ENCODE measurements at regions not wholly inside any gene's neighbourhood (a gene's known extent, or its start where the extent isn't known, plus 50 kb on each side); places are given as distances from the start of the nearest gene placed in this dataset.

DNA sequence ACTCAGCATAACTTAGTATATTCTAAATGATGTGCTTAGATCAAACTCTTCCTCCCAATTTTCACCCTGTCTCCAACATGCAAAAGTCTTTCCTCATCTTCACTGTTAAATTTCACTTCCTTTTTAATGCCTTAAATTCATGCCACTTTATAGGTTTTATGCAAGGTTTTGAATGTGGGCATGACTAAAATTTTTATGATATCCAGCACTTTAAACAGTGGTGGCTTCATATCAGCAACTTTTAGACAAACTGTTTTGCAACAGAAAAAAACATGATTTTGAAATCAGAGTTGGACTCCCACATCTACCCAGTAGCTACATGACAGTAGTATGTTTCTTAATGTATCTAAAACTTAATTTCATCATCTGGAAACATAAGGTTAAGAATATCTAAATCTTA is 84.7 kb upstream of the ZP4 start:
- no peaks in the 10 kb centered on the region for H3K9me3 Mint-ChIP-seq (ENCODE audit: insufficient read depth)
- TF ChIP-seq CTCF (IDR thresholded peaks at IDR 0.05), result no peak
- no peak for TF ChIP-seq EZH2 (IDR thresholded peaks at IDR 0.05; ENCODE audit: borderline replicate concordance, insufficient read depth, low read depth, low read length, poor library complexity, severe bottlenecking)
- H4K20me1 ChIP-seq (ENCODE audit: control insufficient read depth, insufficient read depth, low read length, poor library complexity, severe bottlenecking), result no peaks in the 10 kb centered on the region
- no peaks in the 10 kb centered on the region for H3K4me1 Mint-ChIP-seq
- no peaks in the 10 kb centered on the region for H3K27me3 Mint-ChIP-seq
- H3K4me3 Mint-ChIP-seq, result no peak overlapping the region
- DNase-seq (no peak), ATAC-seq (ENCODE audit: low read depth) (no peak)
- H2AFZ ChIP-seq (ENCODE audit: insufficient read depth, low read depth, low read length, poor library complexity, severe bottlenecking), result no peak overlapping the region
- ChIA-PET POLR2A (no interaction called here), CTCF (no interaction called here)
- no peaks in the 10 kb centered on the region for H3K79me2 ChIP-seq (ENCODE audit: control insufficient read depth, insufficient read depth, low read length)
- no peak overlapping the region for H3K27ac Mint-ChIP-seq
- H3K4me3 ChIP-seq (ENCODE audit: control extremely low read depth in 1 of 5, extremely low read depth in 1 of 5, insufficient read depth in 1 of 5, low read depth in 2 of 5, low read length in 4 of 5), result no peak overlapping the region
- no peak overlapping the region for H3K9ac ChIP-seq (ENCODE audit: low read length)
- no peak overlapping the region for H3K27ac ChIP-seq (ENCODE audit: low read length in 2 of 2)
- intact Hi-C loops (cut with micrococcal nuclease), result no loop called here
- H3K4me2 ChIP-seq (replicated peaks; ENCODE audit: low read depth, low read length, poor library complexity, severe bottlenecking), result no peak overlapping the region
- H3K36me3 ChIP-seq (replicated peaks in 1 of 2; ENCODE audit: control extremely low read depth in 1 of 2, control insufficient read depth in 1 of 2, extremely low read depth in 1 of 2, insufficient read depth in 2 of 2, low read length in 1 of 2), result no peaks in the 10 kb centered on the region
- no peaks in the 10 kb centered on the region for H3K4me1 ChIP-seq (ENCODE audit: control insufficient read depth in 2 of 2, insufficient read depth in 2 of 2, low read length in 2 of 2)
- no peaks in the 10 kb centered on the region for H3K9me3 ChIP-seq (ENCODE audit: control extremely low read depth in 1 of 3, control insufficient read depth in 2 of 3, insufficient read depth in 1 of 3, low read length in 2 of 3)
- H3K27me3 ChIP-seq (replicated peaks in 1 of 4; ENCODE audit: control extremely low read depth in 1 of 4, control insufficient read depth in 3 of 4, insufficient read depth in 4 of 4, low read length in 3 of 4), result no peaks in the 10 kb centered on the region

DNA sequence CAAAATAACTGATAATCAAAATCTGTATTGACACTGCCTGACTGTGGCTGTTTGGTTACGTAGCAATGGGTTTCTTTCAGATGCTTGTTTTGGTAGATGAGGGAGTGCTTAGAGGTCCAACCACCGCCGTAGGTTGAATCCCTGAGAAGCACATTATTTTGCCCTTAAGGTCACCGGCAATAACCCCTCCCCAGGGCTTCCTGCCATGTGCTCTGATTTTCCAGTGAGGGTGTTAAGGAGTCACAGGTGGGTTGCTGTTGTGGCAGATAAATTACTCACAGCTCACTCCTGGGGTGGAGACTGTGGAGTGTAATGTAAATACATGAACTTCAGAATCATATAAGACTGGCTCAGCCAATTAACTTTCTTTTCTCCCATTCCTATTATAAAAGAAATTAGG is 81.5 kb upstream of the ZP4 start:
- CTCF ChIA-PET, result no interaction called here
- H3K27me3 Mint-ChIP-seq, result no peaks in the 10 kb centered on the region
- Histone ChIP-seq H3K27me3 (replicated peaks in 1 of 4; ENCODE audit: control extremely low read depth in 1 of 4, control insufficient read depth in 3 of 4, insufficient read depth in 4 of 4, low read length in 3 of 4) (no peaks in the 10 kb centered on the region), H3K4me2 (replicated peaks; ENCODE audit: low read depth, low read length, poor library complexity, severe bottlenecking) (no peak overlapping the region), H3K4me1 (ENCODE audit: control insufficient read depth in 2 of 2, insufficient read depth in 2 of 2, low read length in 2 of 2) (no peaks in the 10 kb centered on the region), H2AFZ (ENCODE audit: insufficient read depth, low read depth, low read length, poor library complexity, severe bottlenecking) (no peak overlapping the region), H3K9ac (ENCODE audit: low read length) (no peak overlapping the region), H3K36me3 (replicated peaks in 1 of 2; ENCODE audit: control extremely low read depth in 1 of 2, control insufficient read depth in 1 of 2, extremely low read depth in 1 of 2, insufficient read depth in 2 of 2, low read length in 1 of 2) (no peaks in the 10 kb centered on the region), H3K9me3 (ENCODE audit: control extremely low read depth in 1 of 3, control insufficient read depth in 2 of 3, insufficient read depth in 1 of 3, low read length in 2 of 3) (no peaks in the 10 kb centered on the region), H4K20me1 (ENCODE audit: control insufficient read depth, insufficient read depth, low read length, poor library complexity, severe bottlenecking) (no peaks in the 10 kb centered on the region), H3K27ac (ENCODE audit: low read length in 2 of 2) (no peak overlapping the region), H3K4me3 (ENCODE audit: control extremely low read depth in 1 of 5, extremely low read depth in 1 of 5, insufficient read depth in 1 of 5, low read depth in 2 of 5, low read length in 4 of 5) (no peak overlapping the region), H3K79me2 (ENCODE audit: control insufficient read depth, insufficient read depth, low read length) (no peaks in the 10 kb centered on the region)
- ATAC-seq (ENCODE audit: low read depth), result no peak
- no peak overlapping the region for H3K27ac Mint-ChIP-seq
- WGBS (ENCODE audit: insufficient coverage), result 91% methylated on average over 3 of the region's 4 CpGs
- no peaks in the 10 kb centered on the region for H3K9me3 Mint-ChIP-seq (ENCODE audit: insufficient read depth)
- POLR2A ChIA-PET, result no interaction called here
- no peak for DNase-seq
- intact Hi-C loops (cut with micrococcal nuclease), result no loop called here
- H3K4me3 Mint-ChIP-seq, result no peak overlapping the region
- no peaks in the 10 kb centered on the region for H3K4me1 Mint-ChIP-seq
- TF ChIP-seq EZH2 (IDR thresholded peaks at IDR 0.05; ENCODE audit: borderline replicate concordance, insufficient read depth, low read depth, low read length, poor library complexity, severe bottlenecking) (no peak), CTCF (IDR thresholded peaks at IDR 0.05) (no peak)

Measured in B cell (primary cell).